Naive thymus-derived CD4-positive, alpha-beta T cell (primary cell): ENCODE measurements at regions not wholly inside any gene's neighbourhood (a gene's known extent, or its start where the extent isn't known, plus 50 kb on each side); places are given as distances from the start of the nearest gene placed in this dataset.

Experiments
- ATAC-seq: fragments of 150-1000 bp; cut with Tn5 transposase; 2 replicates; pipeline ENCODE4 v1.10.0; 2021; ENCODE audit warnings: mild to moderate bottlenecking, moderate library complexity
- CTCF ChIA-PET: fragments of 350-600 bp; sonication (Branson Sonifier 250); formaldehyde crosslinking; loops from one replicate; lab custom pipeline; 2021; ENCODE audit warnings: antibody characterized with exemption; lab: Charles Lee
- POLR2A ChIA-PET: fragments of 350-600 bp; sonication (Branson Sonifier 250); formaldehyde crosslinking; loops from one replicate; lab custom pipeline; 2021; ENCODE audit warnings: antibody characterized with exemption, inconsistent platforms; lab: Charles Lee
- DNase-seq, 9 donors: peaks; one replicate each; pipeline versions ENCODE4 v3.0.0 to v3.0.0-alpha.2; 2020 to 2022; ENCODE audit warnings: mixed read lengths in 1 of 9
- H3K27ac ChIP-seq: one replicate; pipeline ENCODE4 v1.7.0; 2013; ENCODE audit warnings: mild to moderate bottlenecking, low read depth, low read length, moderate library complexity
- H3K27me3 ChIP-seq, 2 donors: one replicate each; pipeline ENCODE4 v1.7.0; 2013; ENCODE audit warnings: low read length in 2 of 2, mild to moderate bottlenecking in 2 of 2, moderate library complexity in 2 of 2; ENCODE audit not compliant: control insufficient read depth in 2 of 2, insufficient read depth in 2 of 2
- H3K36me3 ChIP-seq, 3 experiments: 1 replicate in 2 of 3; 2 replicates in 1 of 3; pipeline ENCODE4 v1.7.0; 2013; ENCODE audit warnings: low read length in 3 of 3, mild to moderate bottlenecking in 3 of 3, moderate library complexity in 1 of 3; ENCODE audit not compliant: insufficient read depth in 3 of 3, control insufficient read depth in 2 of 3
- H3K4me1 ChIP-seq, 2 donors: one replicate each; pipeline ENCODE4 v1.7.0; 2013; ENCODE audit warnings: low read length in 2 of 2, mild to moderate bottlenecking in 2 of 2, moderate library complexity in 1 of 2; ENCODE audit not compliant: control insufficient read depth in 2 of 2, insufficient read depth in 2 of 2
- H3K4me3 ChIP-seq: 2 replicates; pipeline ENCODE4 v1.7.0; 2013; ENCODE audit warnings: mild to moderate bottlenecking, low read length
- H3K9me3 ChIP-seq, 3 experiments: 1 replicate in 2 of 3; 2 replicates in 1 of 3; pipeline ENCODE4 v1.7.0; 2013; ENCODE audit warnings: low read length in 3 of 3; ENCODE audit not compliant: control insufficient read depth in 2 of 3
- H3K27ac Mint-ChIP-seq, 9 donors: one replicate each; pipeline ENCODE4 v1.8.0; 2020 to 2022; ENCODE audit warnings: mixed read lengths in 9 of 9, mild to moderate bottlenecking in 8 of 9, moderate library complexity in 5 of 9, inconsistent platforms in 2 of 9
- H3K27me3 Mint-ChIP-seq, 5 donors: one replicate each; pipeline ENCODE4 v1.8.0; 2021 to 2022; ENCODE audit warnings: mixed read lengths in 5 of 5, mild to moderate bottlenecking in 1 of 5
- H3K36me3 Mint-ChIP-seq, 5 donors: one replicate each; pipeline ENCODE4 v1.8.0; 2020 to 2022; ENCODE audit warnings: mixed read lengths in 5 of 5, mild to moderate bottlenecking in 3 of 5, inconsistent platforms in 1 of 5
- H3K4me1 Mint-ChIP-seq, 7 donors: one replicate each; pipeline ENCODE4 v1.8.0; 2020 to 2022; ENCODE audit warnings: mixed read lengths in 7 of 7, mild to moderate bottlenecking in 3 of 7, inconsistent platforms in 1 of 7
- H3K4me3 Mint-ChIP-seq, 10 donors: one replicate each; pipeline ENCODE4 v1.8.0; 2020 to 2022; ENCODE audit warnings: mild to moderate bottlenecking in 10 of 10, mixed read lengths in 10 of 10, moderate library complexity in 6 of 10, inconsistent platforms in 2 of 10
- H3K9me3 Mint-ChIP-seq, 11 donors: one replicate each; pipeline ENCODE4 v1.8.0; 2020 to 2022; ENCODE audit warnings: mixed read lengths in 11 of 11, mild to moderate bottlenecking in 4 of 11, inconsistent platforms in 1 of 11, moderate library complexity in 1 of 11
- intact Hi-C, 2 donors: fragments of 100-400 bp; cut with micrococcal nuclease; formaldehyde crosslinking; loops; one replicate each; pipeline ENCODE4 v1.15.1; 2023

DNA sequence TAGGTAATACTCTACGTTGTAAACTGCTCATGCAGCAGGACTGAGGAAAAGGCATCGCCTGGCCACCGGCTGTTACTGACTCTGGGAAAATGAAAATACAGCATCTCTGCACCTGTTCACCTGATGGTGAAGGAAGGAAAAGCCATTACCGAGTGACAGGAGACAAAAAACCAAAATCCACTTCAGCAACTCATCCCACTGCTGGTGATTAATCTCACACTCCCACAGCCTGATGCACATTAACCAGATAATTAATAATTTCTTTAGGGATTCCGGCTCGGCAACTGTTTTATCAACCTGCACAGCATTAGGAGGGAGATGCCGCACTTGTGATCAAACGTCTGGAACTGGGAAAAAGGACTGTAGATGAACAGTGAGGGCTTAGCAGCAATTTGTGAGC, 183.9 kb upstream of the ESRRG start:
- no peak overlapping the region for H3K4me3 ChIP-seq
- no peak overlapping the region for H3K4me3 Mint-ChIP-seq
- H3K4me1 Mint-ChIP-seq, result no peaks in the 10 kb centered on the region
- H3K4me1 ChIP-seq, result no peaks in the 10 kb centered on the region
- no peaks in the 10 kb centered on the region for H3K36me3 ChIP-seq
- ATAC-seq, result no peak
- no peaks in the 10 kb centered on the region for H3K27me3 ChIP-seq
- no peaks in the 10 kb centered on the region for H3K27me3 Mint-ChIP-seq
- no peaks in the 10 kb centered on the region for H3K36me3 Mint-ChIP-seq
- H3K27ac ChIP-seq, result no peak overlapping the region
- H3K9me3 Mint-ChIP-seq, result peaks cover 0 to 14% (median 2%) of the 10 kb centered on the region in 11 donors
- H3K27ac Mint-ChIP-seq, result no peak overlapping the region
- no peak for DNase-seq
- ChIA-PET CTCF (no interaction called here), POLR2A (no interaction called here)
- intact Hi-C loops, result no loop called here
- no peaks in the 10 kb centered on the region for H3K9me3 ChIP-seq

DNA sequence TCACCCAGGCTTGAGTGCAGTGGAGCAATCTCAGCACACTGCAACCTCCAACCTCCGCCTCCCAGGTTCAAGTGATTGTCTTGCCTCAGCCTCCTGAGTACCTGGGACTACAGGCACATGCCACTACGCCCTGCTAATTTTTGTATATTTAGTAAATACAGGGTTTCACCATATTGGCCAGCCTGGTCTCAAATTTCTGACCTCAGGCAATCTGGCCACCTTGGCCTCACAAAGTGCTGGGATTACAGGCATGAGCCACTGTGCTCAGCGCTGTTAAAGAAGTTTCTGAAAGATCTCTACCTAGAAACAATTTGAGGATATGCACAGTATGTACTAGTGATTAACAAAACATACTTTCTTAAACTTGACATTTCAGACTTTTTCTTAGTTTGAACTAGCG, 182.6 kb upstream of the ESRRG start:
- POLR2A ChIA-PET, result no interaction called here
- CTCF ChIA-PET, result no interaction called here
- intact Hi-C loops, result no loop called here

DNA sequence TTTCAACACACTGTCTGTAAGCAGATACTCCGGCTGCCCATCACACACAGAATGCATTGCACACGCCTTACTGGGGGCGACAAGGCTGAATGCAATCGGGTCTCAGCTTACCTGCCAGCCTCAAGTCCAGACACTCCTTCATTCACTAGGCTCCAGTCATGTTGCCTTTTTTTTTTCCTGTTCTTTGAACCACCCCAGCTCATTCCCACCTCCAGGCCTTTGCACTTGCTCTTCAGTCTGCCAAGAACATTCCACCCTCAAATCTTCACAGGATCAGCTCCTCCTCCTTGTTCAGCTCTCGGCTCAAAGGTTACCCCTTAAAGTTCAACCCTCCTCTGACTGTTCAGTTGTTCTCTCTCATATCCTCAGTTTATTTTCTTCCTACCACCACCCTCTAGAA, 181.9 kb upstream of the ESRRG start:
- H3K4me3 Mint-ChIP-seq, result no peak overlapping the region
- H3K36me3 Mint-ChIP-seq, result no peaks in the 10 kb centered on the region
- POLR2A ChIA-PET, result no interaction called here

More for the DNA sequence above, 182.6 kb upstream of the ESRRG start:
- Mint-ChIP-seq H3K4me3 (no peak overlapping the region), H3K9me3 (peaks cover 0 to 8% (median 0%) of the 10 kb centered on the region in 11 donors), H3K36me3 (no peaks in the 10 kb centered on the region), H3K27me3 (no peaks in the 10 kb centered on the region), H3K27ac (no peak overlapping the region), H3K4me1 (no peaks in the 10 kb centered on the region)
- DNase-seq (no peak), ATAC-seq (no peak)
- Histone ChIP-seq H3K27ac (no peak overlapping the region), H3K4me3 (no peak overlapping the region), H3K27me3 (no peaks in the 10 kb centered on the region), H3K4me1 (no peaks in the 10 kb centered on the region), H3K9me3 (no peaks in the 10 kb centered on the region), H3K36me3 (no peaks in the 10 kb centered on the region)

DNA sequence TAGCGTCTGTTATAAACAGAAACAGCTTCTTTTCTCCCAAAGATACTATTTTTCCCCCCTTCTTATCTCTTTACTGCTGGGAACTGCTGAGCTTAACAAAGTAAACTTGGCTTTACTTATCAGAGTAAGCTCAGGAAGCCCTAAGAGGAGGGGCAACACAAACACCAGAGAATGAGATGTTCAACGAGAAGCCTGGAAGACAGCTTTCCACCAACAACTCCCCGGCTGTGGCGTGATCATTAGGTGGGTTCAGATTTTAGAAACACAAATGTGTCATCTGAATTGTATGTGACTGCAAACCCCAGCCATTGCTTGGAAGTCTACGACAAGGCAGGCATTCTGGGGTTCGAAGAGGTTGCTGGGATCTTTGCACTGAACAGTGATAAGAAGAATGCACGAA, 181.2 kb upstream of the ESRRG start:
- Mint-ChIP-seq H3K9me3 (peaks cover 0 to 8% (median 0%) of the 10 kb centered on the region in 11 donors), H3K36me3 (no peaks in the 10 kb centered on the region), H3K27me3 (no peaks in the 10 kb centered on the region), H3K4me1 (no peaks in the 10 kb centered on the region), H3K27ac (no peak overlapping the region), H3K4me3 (no peak overlapping the region)
- no peaks in the 10 kb centered on the region for H3K4me1 ChIP-seq
- DNase-seq (no peak), ATAC-seq (no peak)
- ChIA-PET CTCF (no interaction called here), POLR2A (no interaction called here)
- no peak overlapping the region for H3K27ac ChIP-seq
- no peak overlapping the region for H3K4me3 ChIP-seq
- H3K9me3 ChIP-seq, result no peaks in the 10 kb centered on the region
- H3K36me3 ChIP-seq, result no peaks in the 10 kb centered on the region
- intact Hi-C loops, result no loop called here
- H3K27me3 ChIP-seq, result no peaks in the 10 kb centered on the region

More for the DNA sequence above, 181.9 kb upstream of the ESRRG start:
- intact Hi-C loops, result no loop called here
- CTCF ChIA-PET, result no interaction called here
- DNase-seq (no peak), ATAC-seq (no peak)
- H3K4me1 Mint-ChIP-seq, result no peaks in the 10 kb centered on the region
- H3K27me3 Mint-ChIP-seq, result no peaks in the 10 kb centered on the region
- peaks cover 0 to 8% (median 0%) of the 10 kb centered on the region in 11 donors for H3K9me3 Mint-ChIP-seq
- H3K27ac Mint-ChIP-seq, result no peak overlapping the region
- Histone ChIP-seq H3K36me3 (no peaks in the 10 kb centered on the region), H3K27me3 (no peaks in the 10 kb centered on the region), H3K4me3 (no peak overlapping the region), H3K4me1 (no peaks in the 10 kb centered on the region), H3K9me3 (no peaks in the 10 kb centered on the region), H3K27ac (no peak overlapping the region)

DNA sequence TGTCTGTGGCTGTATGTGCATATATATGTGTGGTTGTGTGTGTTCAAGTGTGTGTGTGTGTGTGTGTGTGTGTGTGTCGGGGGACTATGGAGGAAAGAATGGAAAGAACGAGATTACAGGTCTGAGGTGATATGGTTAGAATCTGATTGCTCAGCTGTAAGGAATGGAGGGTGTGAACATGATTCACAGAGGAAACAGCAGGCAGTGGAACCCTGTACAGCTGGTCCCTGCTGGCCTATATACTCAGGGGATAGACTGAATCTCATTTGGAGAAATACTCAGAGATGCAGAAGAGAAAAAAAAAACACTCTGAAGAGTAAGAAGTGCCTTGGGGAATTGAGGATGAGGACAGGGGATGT, 180.1 kb upstream of the ESRRG start:
- H3K4me3 Mint-ChIP-seq, result no peak overlapping the region
- intact Hi-C loops, result no loop called here
- no peak overlapping the region for H3K27ac Mint-ChIP-seq
- H3K36me3 Mint-ChIP-seq, result no peaks in the 10 kb centered on the region
- DNase-seq (no peak), ATAC-seq (no peak)
- Histone ChIP-seq H3K4me1 (no peaks in the 10 kb centered on the region), H3K36me3 (no peaks in the 10 kb centered on the region), H3K9me3 (no peaks in the 10 kb centered on the region), H3K27me3 (no peaks in the 10 kb centered on the region), H3K27ac (no peak overlapping the region), H3K4me3 (no peak overlapping the region)
- no peaks in the 10 kb centered on the region for H3K4me1 Mint-ChIP-seq
- peaks cover 0 to 8% (median 0%) of the 10 kb centered on the region in 11 donors for H3K9me3 Mint-ChIP-seq
- POLR2A ChIA-PET, result no interaction called here
- H3K27me3 Mint-ChIP-seq, result no peaks in the 10 kb centered on the region
- CTCF ChIA-PET, result no interaction called here

DNA sequence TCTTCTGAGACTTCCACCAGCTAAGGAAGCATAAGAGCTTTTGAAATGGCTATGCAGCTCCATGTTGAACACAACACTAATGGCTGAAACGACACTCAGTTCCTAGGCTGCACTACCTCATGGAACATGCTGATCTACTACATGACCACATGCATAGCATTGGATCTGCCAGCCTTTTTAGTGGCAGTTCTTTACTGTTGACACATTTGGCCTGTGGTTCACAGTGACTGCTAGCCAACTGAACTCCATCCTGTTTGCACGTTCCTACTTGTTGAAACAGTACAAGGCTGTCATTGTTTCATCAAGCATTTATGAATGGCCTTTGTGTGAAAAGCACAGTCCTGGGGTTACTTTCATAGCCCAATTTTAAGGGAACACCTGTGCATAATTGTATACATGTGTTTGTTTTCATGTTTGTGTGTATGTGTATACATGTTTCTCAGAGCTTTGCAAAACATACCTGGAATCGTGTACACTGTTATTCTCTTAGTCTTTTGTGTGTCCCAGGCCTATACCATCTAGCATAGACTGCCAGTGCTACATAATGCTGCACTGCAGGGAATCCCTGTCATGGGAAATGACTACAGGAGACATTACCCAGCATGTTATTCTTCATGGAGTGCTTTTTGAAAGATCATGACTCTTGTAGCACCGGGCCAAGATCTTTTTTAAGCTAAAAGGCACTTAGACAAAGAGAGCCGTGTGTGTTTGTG, 179.6 kb upstream of the ESRRG start:
- ChIA-PET POLR2A (interaction anchor here (0.6 kb wide), 1 partner anchor 1092 kb away, joined by 3 read pairs; no protein-coding TSS in a partner anchor), CTCF (no interaction called here)
- Mint-ChIP-seq H3K27me3 (no peaks in the 10 kb centered on the region), H3K36me3 (no peaks in the 10 kb centered on the region), H3K4me1 (no peaks in the 10 kb centered on the region), H3K27ac (no peak overlapping the region), H3K9me3 (peaks cover 0 to 8% (median 0%) of the 10 kb centered on the region in 11 donors), H3K4me3 (no peak overlapping the region)
- Histone ChIP-seq H3K27ac (no peak overlapping the region), H3K27me3 (no peaks in the 10 kb centered on the region), H3K36me3 (no peaks in the 10 kb centered on the region), H3K4me1 (no peaks in the 10 kb centered on the region), H3K4me3 (no peak overlapping the region), H3K9me3 (no peaks in the 10 kb centered on the region)
- intact Hi-C loops, result no loop called here
- no peak for DNase-seq
- ATAC-seq, result no peak

DNA sequence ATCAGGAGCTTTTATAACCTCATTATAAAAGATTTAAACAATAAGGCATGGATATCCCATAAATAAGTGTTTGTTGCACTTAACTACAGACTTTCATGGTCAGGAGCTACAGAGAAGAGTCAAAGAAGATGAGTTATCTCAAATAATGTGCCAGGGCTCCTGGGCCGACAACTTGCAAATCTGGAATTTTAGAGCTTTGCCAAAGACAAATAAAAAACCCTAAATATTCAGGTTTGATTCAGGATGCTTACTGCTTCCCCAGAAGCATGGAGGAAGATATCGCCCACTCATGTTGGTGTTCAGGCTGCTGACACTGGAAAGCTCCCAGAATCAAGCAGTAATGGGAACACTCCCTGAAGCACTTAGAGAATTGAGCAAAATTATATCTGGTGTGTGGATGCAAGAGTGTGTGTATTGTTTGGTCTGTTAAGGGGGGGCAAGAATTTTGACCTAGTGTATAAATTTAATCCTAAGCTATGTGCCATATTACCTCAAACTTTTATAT, 176.9 kb upstream of the ESRRG start:
- no peaks in the 10 kb centered on the region for H3K4me1 ChIP-seq
- DNase-seq (no peak), ATAC-seq (no peak)
- no peak overlapping the region for H3K4me3 ChIP-seq
- Mint-ChIP-seq H3K4me1 (no peaks in the 10 kb centered on the region), H3K36me3 (no peaks in the 10 kb centered on the region), H3K9me3 (peaks cover 0 to 10% (median under 1%) of the 10 kb centered on the region in 11 donors), H3K4me3 (no peak overlapping the region), H3K27ac (no peak overlapping the region), H3K27me3 (no peaks in the 10 kb centered on the region)
- H3K9me3 ChIP-seq, result no peaks in the 10 kb centered on the region
- intact Hi-C loops, result no loop called here
- ChIA-PET CTCF (no interaction called here), POLR2A (interaction anchor here (0.6 kb wide), 1 partner anchor 13 kb away, joined by 4 read pairs; no protein-coding TSS in a partner anchor)
- H3K27ac ChIP-seq, result no peak overlapping the region
- no peaks in the 10 kb centered on the region for H3K36me3 ChIP-seq
- no peaks in the 10 kb centered on the region for H3K27me3 ChIP-seq
